Islet of Langerhans (tissue), 1 donor: ENCODE measurements at regions not wholly inside any gene's neighbourhood (a gene's known extent, or its start where the extent isn't known, plus 50 kb on each side); places are given as distances from the start of the nearest gene placed in this dataset.
A peak's percentile ranks its signal among the peaks of the same experiment; 100 is the strongest.
"Not testable (repeated sequence)": the region's sequence is repeated elsewhere in the genome, so short reads cannot be mapped to it uniquely, and the experiment has no call there.

Source experiments
- FAIRE-seq: peaks from one replicate; lab custom pipeline; 2011; peaks lifted over from hg19 to GRCh38; lab: Jason Lieb, UNC

DNA sequence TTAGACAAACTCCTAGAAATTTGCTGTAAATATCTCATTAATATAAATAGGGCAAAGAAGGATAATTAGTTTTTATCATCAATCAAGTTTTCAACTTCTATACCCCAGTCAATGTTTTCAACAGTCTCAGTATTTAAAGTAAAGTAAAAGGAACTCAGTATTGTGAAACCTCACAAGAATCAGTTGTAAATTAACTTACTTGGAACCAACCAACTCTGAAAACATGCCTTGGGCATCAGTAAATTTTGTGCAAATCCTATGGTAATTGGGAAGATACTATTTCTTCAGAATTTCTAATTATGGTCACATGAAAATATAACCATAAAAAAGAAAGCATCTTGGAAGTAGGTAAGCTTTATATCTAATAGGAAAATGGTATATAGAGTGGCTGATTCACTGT is 1139.0 kb downstream of the TUSC7 start:
- FAIRE-seq = no peak

DNA sequence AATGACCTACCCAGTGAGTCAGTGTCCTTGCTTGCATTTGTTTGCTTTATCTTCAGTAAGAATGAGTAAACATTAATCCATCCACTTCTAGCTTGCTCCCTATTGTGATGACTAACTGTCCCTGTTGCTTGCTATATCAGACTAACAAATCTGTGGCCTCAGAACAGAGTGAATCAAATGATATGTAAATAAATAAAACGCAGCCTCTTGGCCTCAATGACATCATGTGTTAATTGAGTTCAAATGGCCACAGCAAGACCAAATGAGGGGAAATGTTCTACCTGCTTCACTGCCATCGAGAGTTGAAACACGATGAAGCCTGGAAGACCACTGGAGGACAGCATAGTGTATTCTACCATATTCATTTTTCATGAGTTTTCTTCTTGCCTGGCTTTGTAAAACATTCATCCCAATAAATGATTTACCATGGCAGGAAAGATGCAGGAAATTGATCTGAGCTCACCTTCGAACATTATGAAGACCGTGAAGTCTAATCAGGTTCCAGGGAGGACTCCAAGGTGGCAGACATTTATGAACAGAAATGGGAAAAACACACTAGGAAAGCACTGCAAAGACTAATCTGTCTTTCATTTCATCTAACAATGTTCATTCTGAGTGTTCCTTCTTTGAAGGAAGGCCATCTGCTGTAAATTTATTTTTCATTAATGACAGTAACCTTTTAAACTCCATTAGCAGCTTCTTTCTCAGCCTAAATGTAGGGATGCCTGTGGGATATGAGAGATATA is 1144.5 kb downstream of the TUSC7 start:
- FAIRE-seq = peak; percentile 90

DNA sequence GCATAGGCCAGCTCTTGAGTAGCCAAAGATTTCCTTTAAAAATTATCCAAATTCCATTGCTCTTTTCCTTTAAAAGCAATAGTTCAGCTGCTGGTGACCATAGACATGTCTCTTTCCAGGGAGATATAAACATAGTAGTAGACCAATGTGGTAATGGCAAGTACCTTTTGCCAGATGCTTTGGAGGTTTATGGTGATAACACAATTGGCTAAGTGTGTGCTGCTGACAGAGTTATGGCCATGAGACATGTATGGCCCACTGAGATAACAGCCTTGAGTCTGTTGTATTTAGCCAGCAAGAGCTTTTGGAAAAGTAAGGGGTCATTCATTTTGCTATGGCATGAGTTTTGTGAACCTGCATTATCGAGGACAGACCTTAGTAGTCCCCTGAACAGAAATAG is 1146.8 kb downstream of the TUSC7 start:
- FAIRE-seq = no peak

GRCh38 chr3:117863146-117863545 is 1153.6 kb downstream of the TUSC7 start:
- FAIRE-seq = no peak

DNA sequence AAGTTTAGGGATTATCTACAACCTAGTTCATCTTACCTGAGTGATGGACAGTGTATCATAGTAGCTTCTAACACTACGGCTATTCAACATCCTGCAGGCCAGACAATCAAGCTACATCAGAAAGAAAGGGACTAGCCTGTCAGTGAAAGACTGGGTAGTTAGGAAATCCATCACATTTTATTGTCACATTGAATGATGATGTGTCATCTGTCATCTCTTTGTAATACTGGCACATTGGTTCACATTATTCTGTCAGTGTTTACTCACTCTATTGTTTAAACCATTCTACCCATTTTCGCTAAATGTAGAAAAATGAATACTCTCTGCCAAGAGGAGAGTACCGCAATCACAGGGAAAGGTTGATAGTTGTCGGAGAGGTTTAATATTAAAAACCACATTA is 1155.8 kb downstream of the TUSC7 start:
- no peak for FAIRE-seq

DNA sequence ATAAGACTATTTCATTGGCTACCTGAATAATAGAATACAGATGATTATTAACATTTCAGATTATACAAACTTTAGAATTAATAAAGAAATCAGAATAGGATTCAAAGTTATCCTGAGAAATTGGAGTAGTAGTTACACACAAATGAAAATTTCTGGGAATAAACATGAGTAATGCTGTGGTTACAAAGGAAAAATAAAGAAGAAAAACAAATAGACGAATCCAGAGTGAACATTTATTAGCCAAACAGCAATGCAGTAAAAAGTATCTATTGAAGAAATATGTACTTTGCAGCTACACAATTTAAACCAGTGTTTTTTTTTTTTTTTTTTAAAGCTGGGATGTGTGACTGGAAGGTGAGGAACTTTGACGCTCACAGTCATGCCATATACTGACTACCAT is 1159.2 kb downstream of the TUSC7 start:
- FAIRE-seq = no peak

GRCh38 chr3:117871934-117872333 is 1162.4 kb downstream of the TUSC7 start:
- no peak for FAIRE-seq

DNA sequence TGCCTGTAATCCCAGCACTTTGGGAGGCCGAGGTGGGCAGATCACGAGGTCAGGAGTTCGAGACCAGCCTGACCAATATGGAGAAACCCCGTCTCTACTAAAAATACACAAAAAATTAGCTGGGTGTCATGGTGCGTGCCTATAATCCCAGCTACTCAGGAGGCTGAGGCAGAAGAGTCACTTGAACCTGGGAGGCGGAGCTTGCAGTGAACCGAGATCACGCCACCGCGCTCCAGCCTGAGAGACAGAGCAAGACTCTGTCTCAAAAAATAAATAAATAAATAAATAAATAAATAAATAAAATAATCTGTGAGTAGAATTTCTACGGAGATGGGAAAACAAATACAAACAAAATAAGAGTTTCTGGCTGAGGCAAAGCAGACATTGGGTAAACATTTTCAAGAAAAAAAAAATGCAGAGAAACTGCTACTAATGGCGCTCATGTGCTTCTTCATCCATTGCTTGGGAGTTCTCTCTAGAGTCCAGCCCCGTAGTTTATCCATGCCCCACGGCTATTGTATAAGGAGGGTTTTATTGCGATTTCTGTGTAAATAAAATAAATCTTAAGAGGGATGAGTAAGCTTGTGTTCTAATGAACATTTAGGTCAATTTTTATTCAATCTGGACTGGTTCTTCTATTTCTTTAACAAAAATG is 1161.9 kb downstream of the IGSF11 start:
- not testable (repeated sequence) for FAIRE-seq

DNA sequence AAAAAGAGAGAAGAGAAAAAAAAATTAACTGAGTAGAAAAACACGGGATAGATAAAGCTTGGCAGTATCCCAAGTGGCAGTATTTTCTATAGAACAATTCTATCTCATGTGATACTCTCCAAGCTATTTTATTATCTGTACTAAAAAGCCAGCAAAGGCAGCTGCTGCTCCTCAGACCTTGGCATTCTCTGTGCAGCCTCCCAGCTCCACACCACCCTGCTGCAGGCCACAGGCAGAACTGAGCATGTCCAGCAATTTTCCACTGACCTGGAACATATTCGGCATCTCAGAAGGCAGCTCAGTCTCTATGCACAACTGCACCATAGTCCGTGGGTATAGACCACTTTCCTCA is 1161.4 kb downstream of the IGSF11 start:
- no peak for FAIRE-seq

DNA sequence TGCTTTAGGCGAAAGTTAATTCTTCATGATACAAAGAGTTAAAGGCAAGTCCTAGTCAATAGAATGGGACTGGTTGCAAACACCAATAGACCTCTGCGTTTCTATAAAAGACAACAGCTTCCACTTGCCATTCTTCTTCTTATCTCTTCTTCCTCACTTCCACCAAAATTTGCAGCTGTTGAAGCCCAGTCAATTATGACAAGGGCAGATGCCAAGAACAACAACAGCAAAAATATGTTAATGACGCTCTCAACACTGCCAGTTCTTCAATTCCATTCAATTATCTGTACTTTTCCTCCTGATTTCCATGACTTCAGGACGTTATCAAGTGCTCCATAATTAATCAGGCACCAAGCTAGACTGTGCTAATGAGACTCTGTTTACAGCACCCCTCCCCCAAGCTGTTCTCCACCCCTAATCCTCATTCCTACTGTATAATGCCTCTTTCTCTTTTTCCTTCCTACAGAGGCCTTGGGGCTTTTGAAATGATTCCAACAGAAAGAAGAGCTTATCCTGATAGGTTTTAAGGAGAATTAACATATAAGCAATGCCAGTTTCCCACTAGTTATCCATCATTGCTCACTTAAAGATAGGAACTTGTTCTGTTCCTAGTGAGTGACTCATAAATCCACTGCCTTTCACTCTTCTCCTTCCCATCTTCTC is 1160.5 kb downstream of the IGSF11 start:
- no peak for FAIRE-seq

- FAIRE-seq = no peak
These were observed 1159.5 kb downstream of the IGSF11 start for GRCh38 chr3:117874904-117875874.

DNA sequence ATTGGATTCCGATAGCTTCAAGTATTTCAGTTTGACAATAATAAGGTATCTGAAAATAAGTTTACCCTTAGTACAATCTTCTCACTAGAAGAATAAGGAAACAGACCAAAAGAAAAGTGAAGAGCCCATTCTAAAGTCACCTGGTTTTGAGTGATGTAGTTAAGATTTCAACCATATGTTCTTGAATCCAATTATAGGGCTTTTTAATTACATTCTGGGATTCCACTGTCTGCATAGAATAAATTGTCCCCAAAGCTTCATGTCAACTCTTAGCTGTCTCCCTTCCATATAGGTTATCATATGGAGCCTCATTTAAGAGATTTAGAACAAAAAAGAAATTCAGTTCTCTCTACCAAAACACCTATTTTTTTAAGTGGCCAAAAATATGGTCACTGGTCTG is 1158.8 kb downstream of the IGSF11 start:
- no peak for FAIRE-seq

DNA sequence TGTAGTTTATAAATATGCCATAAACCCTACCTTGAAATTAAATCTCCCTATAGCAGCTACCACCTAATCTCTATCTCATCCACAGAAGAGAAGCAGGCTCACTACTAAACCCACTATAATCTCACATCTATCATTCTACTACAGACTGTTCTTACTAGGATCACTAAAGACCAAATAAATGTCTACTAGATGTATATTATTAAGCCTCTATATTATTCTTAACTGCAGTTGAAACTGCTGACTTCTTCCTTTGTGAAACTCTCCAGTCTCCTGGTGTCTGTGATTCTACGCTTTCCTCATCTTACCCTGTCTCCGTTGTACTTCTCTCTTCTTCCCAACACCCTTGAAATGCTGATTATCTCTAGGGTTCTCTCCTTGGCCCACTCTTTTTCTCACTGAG is 1154.0 kb downstream of the IGSF11 start:
- FAIRE-seq = no peak

- FAIRE-seq = no peak
These were observed 1153.4 kb downstream of the IGSF11 start for GRCh38 chr3:117881210-117881609.

GRCh38 chr3:117885011-117885441 is 1149.6 kb downstream of the IGSF11 start:
- no peak for FAIRE-seq

GRCh38 chr3:117886147-117886546 is 1148.5 kb downstream of the IGSF11 start:
- no peak for FAIRE-seq

- no peak for FAIRE-seq
These were observed 1147.6 kb downstream of the IGSF11 start for GRCh38 chr3:117887031-117887430.

GRCh38 chr3:117887901-117888300 is 1146.7 kb downstream of the IGSF11 start:
- no peak for FAIRE-seq

DNA sequence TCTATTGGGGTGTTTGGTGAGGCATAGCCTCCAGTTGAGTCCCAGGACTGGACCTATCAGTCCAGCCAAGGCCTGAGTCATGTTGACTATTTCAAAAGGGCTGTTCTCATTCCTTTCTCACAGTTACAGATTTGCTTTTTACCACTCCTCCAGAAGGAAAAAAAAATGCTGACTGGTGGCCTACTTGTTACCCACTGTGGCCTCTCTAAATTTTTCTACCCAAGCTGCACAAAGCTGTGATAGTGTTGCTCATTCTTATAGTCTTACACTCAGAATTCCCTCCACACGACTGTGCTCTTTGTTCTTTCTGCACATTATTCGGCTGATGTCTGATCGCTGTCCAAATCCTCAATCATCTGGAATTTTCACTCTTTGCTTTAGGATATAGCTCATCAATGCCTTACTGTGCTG is 1142.2 kb downstream of the IGSF11 start:
- no peak for FAIRE-seq

DNA sequence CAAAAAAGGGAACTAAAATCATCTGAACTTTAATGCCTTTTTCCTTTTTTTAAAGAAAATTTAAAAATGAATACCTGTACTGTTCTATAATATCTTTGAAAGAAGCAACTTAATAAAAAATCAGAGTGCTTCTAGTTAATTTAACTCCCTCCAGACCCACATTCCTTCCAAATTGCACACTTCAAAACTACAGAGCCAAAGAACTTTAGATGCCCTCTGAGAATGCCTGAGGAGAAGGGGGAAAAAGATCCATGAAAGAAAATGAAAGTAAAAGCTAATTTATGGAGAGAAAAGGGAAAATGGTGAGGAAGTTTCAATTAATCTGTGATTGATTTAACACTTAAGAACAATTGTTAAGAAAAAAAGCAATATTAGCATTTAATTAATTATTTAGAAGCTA is 1141.6 kb downstream of the IGSF11 start:
- no peak for FAIRE-seq

- no peak for FAIRE-seq
These were observed 1141.0 kb downstream of the IGSF11 start for GRCh38 chr3:117893638-117894037.
